C4-2B (cell line): ENCODE measurements at regions not wholly inside any gene's neighbourhood (a gene's known extent, or its start where the extent isn't known, plus 50 kb on each side); places are given as distances from the start of the nearest gene placed in this dataset.

Experiments used
- ZFX ChIP-seq: fragments of 450-650 bp; IDR thresholded peaks from 2 replicates; pipeline ENCODE4 v1.6.1; 2017
- TF ChIP-seq, protein P1 (sequence below): fragments of 450-650 bp; conservative IDR thresholded peaks from 2 replicates; pipeline ENCODE4 v1.5.1; 2017; ENCODE audit warnings: mild to moderate bottlenecking

DNA sequence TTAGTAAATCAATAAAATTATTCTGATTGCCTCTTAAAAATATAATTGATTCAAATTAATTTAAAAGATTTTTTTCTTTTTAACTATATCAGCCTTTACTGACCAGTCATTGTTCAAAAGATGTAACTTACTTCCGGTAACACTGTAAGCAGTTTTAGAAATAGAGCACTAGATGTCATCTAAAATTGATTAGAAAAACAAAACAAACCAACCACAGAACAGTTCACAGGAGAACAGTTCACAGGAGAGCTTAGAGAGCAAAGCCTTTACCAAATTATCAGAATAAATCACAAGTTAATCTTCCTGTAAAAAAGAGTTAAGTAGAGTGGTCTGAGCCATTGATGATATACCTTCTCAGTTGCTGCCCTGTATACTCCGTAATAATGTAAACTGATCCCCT is 133.3 kb upstream of the DGKB start:
- TF ChIP-seq, protein P1, sequence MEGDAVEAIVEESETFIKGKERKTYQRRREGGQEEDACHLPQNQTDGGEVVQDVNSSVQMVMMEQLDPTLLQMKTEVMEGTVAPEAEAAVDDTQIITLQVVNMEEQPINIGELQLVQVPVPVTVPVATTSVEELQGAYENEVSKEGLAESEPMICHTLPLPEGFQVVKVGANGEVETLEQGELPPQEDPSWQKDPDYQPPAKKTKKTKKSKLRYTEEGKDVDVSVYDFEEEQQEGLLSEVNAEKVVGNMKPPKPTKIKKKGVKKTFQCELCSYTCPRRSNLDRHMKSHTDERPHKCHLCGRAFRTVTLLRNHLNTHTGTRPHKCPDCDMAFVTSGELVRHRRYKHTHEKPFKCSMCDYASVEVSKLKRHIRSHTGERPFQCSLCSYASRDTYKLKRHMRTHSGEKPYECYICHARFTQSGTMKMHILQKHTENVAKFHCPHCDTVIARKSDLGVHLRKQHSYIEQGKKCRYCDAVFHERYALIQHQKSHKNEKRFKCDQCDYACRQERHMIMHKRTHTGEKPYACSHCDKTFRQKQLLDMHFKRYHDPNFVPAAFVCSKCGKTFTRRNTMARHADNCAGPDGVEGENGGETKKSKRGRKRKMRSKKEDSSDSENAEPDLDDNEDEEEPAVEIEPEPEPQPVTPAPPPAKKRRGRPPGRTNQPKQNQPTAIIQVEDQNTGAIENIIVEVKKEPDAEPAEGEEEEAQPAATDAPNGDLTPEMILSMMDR: no peak
- no peak for TF ChIP-seq ZFX
